ENCODE measurements at regions not wholly inside any gene's neighbourhood (a gene's known extent, or its start where the extent isn't known, plus 50 kb on each side); places are given as distances from the start of the nearest gene placed in this dataset.

GRCh38 chr1:117260761-117261423, 50.2 kb upstream of the VTCN1 start:
- DNase-seq (ENCODE audit: low spot score), result no peak

All from A172 (cell line).